H1 (cell line): ENCODE measurements at regions not wholly inside any gene's neighbourhood (a gene's known extent, or its start where the extent isn't known, plus 50 kb on each side); places are given as distances from the start of the nearest gene placed in this dataset.

Source experiments
- CTCF ChIA-PET: fragments of 300-600 bp; sonication (Branson Sonifier 250); formaldehyde crosslinking; loops from one replicate; lab custom pipeline; 2021; ENCODE audit not compliant: partially characterized antibody; lab: Charles Lee
- POLR2A ChIA-PET: fragments of 300-600 bp; sonication (Branson Sonifier 250); formaldehyde crosslinking; loops from one replicate; lab custom pipeline; 2021; ENCODE audit warnings: inconsistent platforms; ENCODE audit not compliant: partially characterized antibody; lab: Charles Lee
- DNase-seq, 2 experiments: peaks; one replicate each; pipeline versions ENCODE4 v3.0.0 to v3.0.0-alpha.2; 2010 to 2022; ENCODE audit warnings: low spot score in 2 of 2, low read depth in 1 of 2, mixed read lengths in 1 of 2
- FAIRE-seq: peaks from 2 replicates; lab custom pipeline; 2011; peaks lifted over from hg19 to GRCh38; lab: Jason Lieb, UNC
- H2AFZ ChIP-seq: 2 replicates; pipeline ENCODE4 v1.8.1; 2012; ENCODE audit warnings: low read length, inconsistent platforms
- H2AK5ac ChIP-seq: 2 replicates; pipeline ENCODE4 v1.6.1; 2013; ENCODE audit warnings: low read depth, low read length
- H2BK120ac ChIP-seq: replicated peaks from 2 replicates; pipeline ENCODE3; 2013; ENCODE audit warnings: low read depth, low read length, inconsistent platforms
- H2BK12ac ChIP-seq: 2 replicates; pipeline ENCODE4 v1.6.1; 2013; ENCODE audit warnings: low read depth, low read length
- H2BK15ac ChIP-seq: 2 replicates; pipeline ENCODE4 v1.6.1; 2013; ENCODE audit warnings: low read length
- H2BK20ac ChIP-seq: 2 replicates; pipeline ENCODE4 v1.6.1; 2013; ENCODE audit warnings: low read length
- H2BK5ac ChIP-seq: 2 replicates; pipeline ENCODE4 v1.6.1; 2013; ENCODE audit warnings: low read depth, low read length
- H3K14ac ChIP-seq: 2 replicates; pipeline ENCODE4 v1.6.1; 2013; ENCODE audit warnings: inconsistent platforms; ENCODE audit not compliant: insufficient read length
- H3K18ac ChIP-seq: 2 replicates; pipeline ENCODE4 v1.6.1; 2013; ENCODE audit warnings: low read length; ENCODE audit errors: extremely low read depth
- H3K23ac ChIP-seq: 2 replicates; pipeline ENCODE4 v1.6.1; 2013; ENCODE audit warnings: inconsistent platforms; ENCODE audit not compliant: insufficient read length
- H3K23me2 ChIP-seq: 2 replicates; pipeline ENCODE4 v1.6.1; 2013; ENCODE audit warnings: low read depth, low read length
- H3K27ac ChIP-seq: 2 replicates; pipeline ENCODE4 v1.6.1; 2011; ENCODE audit warnings: low read depth, low read length, inconsistent platforms
- H3K27me3 ChIP-seq, 4 experiments: replicated peaks in 1 of 4; 1 replicate in 1 of 4; 2 replicates in 3 of 4; pipeline versions ENCODE4 v1.6.1 to v1.8.1; 2011 to 2013; ENCODE audit warnings: low read length in 3 of 4, mild to moderate bottlenecking in 3 of 4, inconsistent platforms in 2 of 4, mixed read lengths in 2 of 4, moderate library complexity in 1 of 4; ENCODE audit not compliant: control insufficient read depth in 3 of 4, insufficient read depth in 3 of 4; ENCODE audit errors: extremely low read depth in 1 of 4
- H3K36me3 ChIP-seq, 4 experiments: 2 replicates each; pipeline versions ENCODE4 v1.6.1 to v1.8.1; 2011 to 2013; ENCODE audit warnings: mild to moderate bottlenecking in 4 of 4, low read length in 3 of 4, moderate library complexity in 2 of 4, control low read depth in 1 of 4, inconsistent platforms in 1 of 4; ENCODE audit not compliant: insufficient read depth in 4 of 4, control insufficient read depth in 2 of 4
- H3K4ac ChIP-seq: replicated peaks from 2 replicates; pipeline ENCODE3; 2013; ENCODE audit warnings: low read length, low read depth, mixed read lengths, inconsistent platforms; ENCODE audit not compliant: insufficient read length
- H3K4me1 ChIP-seq, 4 experiments: replicated peaks in 1 of 4; 1 replicate in 1 of 4; 2 replicates in 3 of 4; pipeline versions ENCODE4 v1.6.1 to v1.8.1; 2011 to 2013; ENCODE audit warnings: low read length in 3 of 4, inconsistent platforms in 2 of 4, mixed read lengths in 1 of 4; ENCODE audit not compliant: insufficient read depth in 4 of 4, control insufficient read depth in 3 of 4
- H3K4me2 ChIP-seq, 2 experiments: 2 replicates each; pipeline versions ENCODE4 v1.6.1 to v1.8.1; 2011 to 2013; ENCODE audit warnings: low read depth in 2 of 2, low read length in 2 of 2, control low read depth in 1 of 2, inconsistent platforms in 1 of 2, mild to moderate bottlenecking in 1 of 2; ENCODE audit not compliant: insufficient read depth in 1 of 2
- H3K4me3 ChIP-seq, 4 experiments: fragments of 200-600, 300-600 bp in 1 of 4; sonication (generic), shearing (Covaris generic), sonication (Bioruptor Twin) in 1 of 4; 2 replicates each; pipeline versions ENCODE4 v1.5.1 to v1.8.1; 2011 to 2016; ENCODE audit warnings: low read length in 4 of 4, low read depth in 3 of 4, control low read depth in 2 of 4, inconsistent platforms in 2 of 4, mild to moderate bottlenecking in 2 of 4, mixed read lengths in 1 of 4, moderate library complexity in 1 of 4; ENCODE audit not compliant: insufficient read depth in 2 of 4; ENCODE audit errors: extremely low read depth in 1 of 4
- H3K56ac ChIP-seq: replicated peaks from 2 replicates; pipeline ENCODE3; 2013; ENCODE audit warnings: low read depth, mild to moderate bottlenecking, mixed read lengths, low read length, inconsistent platforms; ENCODE audit not compliant: insufficient read length
- H3K79me1 ChIP-seq: 2 replicates; pipeline ENCODE4 v1.6.1; 2013; ENCODE audit warnings: low read depth, low read length, control low read depth
- H3K79me2 ChIP-seq, 2 experiments: 2 replicates each; pipeline versions ENCODE4 v1.6.1 to v1.8.1; 2012 to 2013; ENCODE audit warnings: low read length in 2 of 2, mild to moderate bottlenecking in 2 of 2, inconsistent platforms in 1 of 2; ENCODE audit not compliant: insufficient read depth in 2 of 2, control insufficient read depth in 1 of 2
- H3K9ac ChIP-seq, 4 experiments: replicated peaks in 1 of 4; 1 replicate in 1 of 4; 2 replicates in 3 of 4; pipeline versions ENCODE4 v1.6.1 to v1.8.1; 2011 to 2013; ENCODE audit warnings: low read depth in 3 of 4, low read length in 3 of 4, control low read depth in 2 of 4, mild to moderate bottlenecking in 2 of 4, moderate library complexity in 2 of 4, inconsistent platforms in 1 of 4; ENCODE audit errors: extremely low read depth in 1 of 4
- H3K9me3 ChIP-seq, 2 experiments: 2 replicates each; pipeline versions ENCODE4 v1.6.1 to v1.8.1; 2012 to 2013; ENCODE audit warnings: mild to moderate bottlenecking in 2 of 2, moderate library complexity in 2 of 2, control low read depth in 1 of 2, inconsistent platforms in 1 of 2, low read depth in 1 of 2, low read length in 1 of 2, mixed read lengths in 1 of 2; ENCODE audit not compliant: insufficient read depth in 2 of 2
- H4K20me1 ChIP-seq, 2 experiments: replicated peaks in 1 of 2; 2 replicates each; pipeline versions ENCODE3 to v1.8.1; 2011 to 2013; ENCODE audit warnings: inconsistent platforms in 2 of 2, low read length in 2 of 2, mild to moderate bottlenecking in 1 of 2; ENCODE audit not compliant: insufficient read depth in 2 of 2, control insufficient read depth in 1 of 2
- H4K5ac ChIP-seq: 2 replicates; pipeline ENCODE4 v1.6.1; 2013; ENCODE audit warnings: low read length, low read depth, mixed read lengths, inconsistent platforms; ENCODE audit not compliant: insufficient read length
- H4K8ac ChIP-seq: 2 replicates; pipeline ENCODE4 v1.8.0; 2013; ENCODE audit warnings: mild to moderate bottlenecking, moderate library complexity, low read length, inconsistent platforms; ENCODE audit not compliant: insufficient read depth; ENCODE audit errors: extremely low read depth
- H4K91ac ChIP-seq: replicated peaks from 2 replicates; pipeline ENCODE3; 2013; ENCODE audit warnings: low read length, mixed read lengths, inconsistent platforms; ENCODE audit not compliant: insufficient read length
- E2F6 ChIP-seq: IDR thresholded peaks from 2 replicates; pipeline ENCODE4 v1.6.1; 2012; ENCODE audit warnings: inconsistent platforms
- EP300 ChIP-seq, 2 experiments: IDR thresholded peaks; 1 replicate in 1 of 2; 2 replicates in 1 of 2; pipeline ENCODE4 v1.6.1; 2011 to 2012; ENCODE audit warnings: low read depth in 2 of 2, low read length in 2 of 2, mild to moderate bottlenecking in 2 of 2, borderline replicate concordance in 1 of 2, inconsistent platforms in 1 of 2, moderate library complexity in 1 of 2
- NANOG ChIP-seq: IDR thresholded peaks from 2 replicates; pipeline ENCODE4 v1.6.1; 2011; ENCODE audit warnings: low read length, low read depth, mild to moderate bottlenecking, inconsistent platforms; ENCODE audit not compliant: insufficient read depth, poor library complexity, severe bottlenecking
- WGBS, 2 experiments: shearing (Covaris generic) in 1 of 2; methylation state at CpG; one replicate each; pipeline versions ENCODE4 v1.1.6 to v1.1.7; 2013 to 2015; ENCODE audit warnings: low lambda C conversion rate in 2 of 2, mixed read lengths in 2 of 2, inconsistent platforms in 1 of 2, low coverage in 1 of 2, missing lambda C conversion rate in 1 of 2; ENCODE audit not compliant: insufficient replicate concordance in 2 of 2, insufficient coverage in 1 of 2, insufficient read length in 1 of 2; ENCODE audit errors: extremely low coverage in 1 of 2, missing lambda C conversion rate in 1 of 2; 5-methylcytosine and 5-hydroxymethylcytosine counted together

DNA sequence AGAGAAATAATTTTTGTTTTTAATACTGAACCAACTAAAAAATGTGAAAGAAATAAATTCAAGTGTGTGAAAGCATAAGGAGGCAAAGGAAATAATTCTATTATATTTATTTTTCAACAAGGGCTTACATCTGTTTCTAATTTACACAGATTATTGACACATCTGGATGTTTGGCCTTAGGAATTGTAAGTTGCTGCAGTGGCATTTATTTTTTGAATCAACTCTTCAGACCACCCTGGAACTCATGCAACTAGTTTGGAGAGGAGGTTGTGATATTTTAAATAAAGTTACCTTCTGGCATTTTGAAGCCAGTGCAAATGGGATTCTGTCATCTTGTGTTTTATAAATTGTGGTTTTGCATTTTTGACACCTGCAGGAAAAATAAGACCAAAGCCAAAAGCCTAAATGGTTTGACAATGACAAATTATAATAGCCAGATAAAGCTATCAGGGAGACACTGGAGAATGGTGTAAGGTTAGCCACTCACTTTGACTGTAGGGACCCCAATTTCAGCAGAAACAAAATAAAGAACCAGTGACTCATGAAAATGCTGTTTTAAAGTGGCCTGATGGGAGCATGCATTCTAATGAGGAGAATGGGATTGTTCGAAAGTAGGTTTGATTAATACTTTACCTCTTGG lies 192.9 kb downstream of the KLF5 start:
- no peak overlapping the region for H3K27ac ChIP-seq
- no peak overlapping the region for H4K8ac ChIP-seq
- H3K9me3 ChIP-seq: 0 out of 4 replicates have a peak, but pooled peaks cover 0 to 3% of the 10 kb centered on the region in 2 experiments
- no peak for DNase-seq
- H2AFZ ChIP-seq: no peak overlapping the region; the same call in 1 of the 2 replicates
- H4K91ac ChIP-seq: no peak overlapping the region
- WGBS, 2 experiments: 95% methylated on average over 1 of the region's 1 CpG; no CpG with 5 or more reads in 1 of the 2 experiments
- H3K4ac ChIP-seq: no peak overlapping the region
- no peak overlapping the region for H2BK20ac ChIP-seq
- H2BK5ac ChIP-seq: no peak overlapping the region
- ChIA-PET POLR2A (no interaction called here), CTCF (interaction anchor here (1.4 kb wide), 1 partner anchor 443 kb away, joined by 4 read pairs; no protein-coding TSS in a partner anchor)
- H3K9ac ChIP-seq: no peak overlapping the region
- H3K4me2 ChIP-seq: no peak overlapping the region
- H2BK15ac ChIP-seq: no peak overlapping the region
- H3K79me2 ChIP-seq: no peaks in the 10 kb centered on the region
- FAIRE-seq: no peak
- H3K79me1 ChIP-seq: no peaks in the 10 kb centered on the region
- no peak overlapping the region for H3K56ac ChIP-seq
- no peak overlapping the region for H3K14ac ChIP-seq
- no peak overlapping the region for H3K4me3 ChIP-seq
- H2BK120ac ChIP-seq: no peak overlapping the region
- TF ChIP-seq E2F6 (no peak), EP300 (IDR thresholded peaks at IDR 0.05; ENCODE audit: borderline replicate concordance in 1 of 2, low read depth in 2 of 2, low read length in 2 of 2) (no peak), NANOG (no peak)
- no peaks in the 10 kb centered on the region for H4K20me1 ChIP-seq
- H3K23ac ChIP-seq: no peak overlapping the region
- no peak overlapping the region for H2AK5ac ChIP-seq
- H3K18ac ChIP-seq: no peak overlapping the region
- no peak overlapping the region for H4K5ac ChIP-seq
- H3K23me2 ChIP-seq: no peaks in the 10 kb centered on the region
- no peak overlapping the region for H2BK12ac ChIP-seq
- H3K36me3 ChIP-seq: no peaks in the 10 kb centered on the region
- no peaks in the 10 kb centered on the region for H3K27me3 ChIP-seq
- H3K4me1 ChIP-seq: peaks cover 0 to 3% (median under 1%) of the 10 kb centered on the region in 4 experiments; a peak in 3 of 7 replicates
